Stomach (tissue), 8 donors: ENCODE measurements at regions not wholly inside any gene's neighbourhood (a gene's known extent, or its start where the extent isn't known, plus 50 kb on each side); places are given as distances from the start of the nearest gene placed in this dataset.

Experiments
- DNase-seq, 2 donors: peaks; one replicate each; pipeline versions ENCODE4 v3.0.0 to v3.0.0-alpha.2; 2013 to 2019
- H3K27ac ChIP-seq, 5 donors: fragments of 200-600 bp in 4 of 5; sonication (generic) in 4 of 5; one replicate each; pipeline ENCODE4 v1.5.1; 2013 to 2019; ENCODE audit warnings: mild to moderate bottlenecking in 1 of 5, moderate library complexity in 1 of 5
- H3K27me3 ChIP-seq, 3 donors: fragments of 200-600 bp; sonication (generic); one replicate each; pipeline ENCODE4 v1.5.1; 2017 to 2019; ENCODE audit warnings: mixed run types in 1 of 3
- H3K36me3 ChIP-seq, 4 donors: fragments of 200-600 bp; sonication (generic); 1 replicate in 3 of 4; 2 replicates in 1 of 4; pipeline ENCODE4 v1.5.1; 2016 to 2019
- H3K4me1 ChIP-seq, 4 donors: fragments of 200-600 bp; sonication (generic); one replicate each; pipeline ENCODE4 v1.5.1; 2016 to 2019
- H3K4me3 ChIP-seq, 4 donors: fragments of 200-600 bp; sonication (generic) in 3 of 4; one replicate each; pipeline ENCODE4 v1.5.1; 2016 to 2019; ENCODE audit warnings: mild to moderate bottlenecking in 1 of 4
- H3K9me3 ChIP-seq, 4 donors: fragments of 200-600 bp; sonication (generic); one replicate each; pipeline ENCODE4 v1.5.1; 2016 to 2019
- CTCF ChIP-seq, 7 experiments: fragments of 450-650 bp in 4 of 7; fragments of 200-600 bp in 3 of 7; sonication (generic) in 3 of 7; IDR thresholded peaks; one replicate each; pipeline ENCODE4 v1.5.1; 2016 to 2019; ENCODE audit warnings: antibody characterized with exemption in 7 of 7, control low read depth in 2 of 7, mild to moderate bottlenecking in 1 of 7
- EP300 ChIP-seq: sonication (generic); formaldehyde crosslinking; IDR thresholded peaks from one replicate; pipeline ENCODE4 v1.6.1; 2017; ENCODE audit warnings: antibody characterized with exemption
- POLR2A ChIP-seq, 4 donors: fragments of 450-650 bp; IDR thresholded peaks; one replicate each; pipeline ENCODE4 v1.6.1; 2016; ENCODE audit warnings: antibody characterized with exemption in 4 of 4, control low read depth in 2 of 4, mild to moderate bottlenecking in 1 of 4, moderate library complexity in 1 of 4
- POLR2AphosphoS5 ChIP-seq, 3 donors: sonication (generic); formaldehyde crosslinking; IDR thresholded peaks; one replicate each; pipeline ENCODE4 v1.6.1; 2016; ENCODE audit warnings: antibody characterized with exemption in 3 of 3
- WGBS, 5 donors: extraction: QIAGEN DNeasy Blood & Tissue Kit in 3 of 5; methylation state at CpG; one replicate each; pipeline versions ENCODE4 v1.1.5 to v1.1.7; 2013 to 2018; 5-methylcytosine and 5-hydroxymethylcytosine counted together
- intact Hi-C: fragments of 100-400 bp; cut with DNase I; formaldehyde crosslinking; loops from one replicate; pipeline ENCODE4 v1.15.1; 2023; ENCODE audit warnings: low total_unique reads
- donor health status: healthy with polysubstance abuse.
- donor health status: Bipolar disorder and iron deficiency.
- donor health status: healthy.

- TF ChIP-seq POLR2AphosphoS5 (IDR thresholded peaks at IDR 0.05) (no peak), EP300 (no peak), POLR2A (IDR thresholded peaks at IDR 0.05) (no peak), CTCF (IDR thresholded peaks at IDR 0.05) (no peak)
- Histone ChIP-seq H3K27ac (no peak overlapping the region), H3K27me3 (no peaks in the 10 kb centered on the region), H3K4me1 (no peaks in the 10 kb centered on the region), H3K36me3 (no peaks in the 10 kb centered on the region), H3K9me3 (no peaks in the 10 kb centered on the region), H3K4me3 (no peak overlapping the region)
- 84 to 93% (median 91%) methylated on average over 8 of the region's 8 CpGs for WGBS, 5 donors
- no peak for DNase-seq
- intact Hi-C loops, result no loop called here
Measured at GRCh38 chr5:130277522-130277921, 373.3 kb downstream of the CHSY3 start.

GRCh38 chr5:130277002-130277401, 372.7 kb downstream of the CHSY3 start:
- Histone ChIP-seq H3K4me1 (no peaks in the 10 kb centered on the region), H3K27ac (no peak overlapping the region), H3K36me3 (no peaks in the 10 kb centered on the region), H3K27me3 (no peaks in the 10 kb centered on the region), H3K4me3 (no peak overlapping the region), H3K9me3 (no peaks in the 10 kb centered on the region)
- TF ChIP-seq POLR2A (IDR thresholded peaks at IDR 0.05) (no peak), POLR2AphosphoS5 (IDR thresholded peaks at IDR 0.05) (no peak), CTCF (IDR thresholded peaks at IDR 0.05) (no peak), EP300 (no peak)
- DNase-seq, result no peak
- intact Hi-C loops, result no loop called here
- WGBS, 5 donors, result 79 to 97% (median 86%) methylated on average over 5 of the region's 5 CpGs

DNA sequence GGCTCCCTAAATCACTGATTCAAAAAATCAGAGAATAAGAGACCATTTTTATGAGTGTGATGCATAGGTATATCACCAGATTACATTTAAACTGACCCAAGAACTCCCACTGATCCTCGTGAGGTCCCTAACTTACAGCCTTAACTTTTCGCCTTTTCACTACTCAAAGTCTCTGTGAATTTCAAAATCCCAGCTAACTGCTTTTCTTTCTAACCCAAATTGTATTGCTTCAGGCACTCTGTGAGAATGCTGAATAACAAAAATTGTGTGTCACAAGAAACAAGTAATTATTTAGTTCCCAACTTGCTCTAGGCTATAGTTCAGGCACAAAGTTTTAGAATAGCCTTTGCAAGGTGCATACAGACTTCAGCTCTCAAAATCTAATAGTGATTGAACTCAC, 368.6 kb downstream of the CHSY3 start:
- intact Hi-C loops, result no loop called here
- H3K9me3 ChIP-seq, result no peaks in the 10 kb centered on the region
- no peaks in the 10 kb centered on the region for H3K4me1 ChIP-seq
- 75 to 88% (median 84%) methylated on average over 2 of the region's 2 CpGs for WGBS, 5 donors
- H3K36me3 ChIP-seq, result no peaks in the 10 kb centered on the region
- TF ChIP-seq POLR2A (IDR thresholded peaks at IDR 0.05) (no peak), EP300 (no peak), CTCF (IDR thresholded peaks at IDR 0.05) (no peak), POLR2AphosphoS5 (IDR thresholded peaks at IDR 0.05) (no peak)
- DNase-seq, result no peak
- H3K4me3 ChIP-seq, result no peak overlapping the region
- H3K27me3 ChIP-seq, result no peaks in the 10 kb centered on the region
- H3K27ac ChIP-seq, result no peak overlapping the region

DNA sequence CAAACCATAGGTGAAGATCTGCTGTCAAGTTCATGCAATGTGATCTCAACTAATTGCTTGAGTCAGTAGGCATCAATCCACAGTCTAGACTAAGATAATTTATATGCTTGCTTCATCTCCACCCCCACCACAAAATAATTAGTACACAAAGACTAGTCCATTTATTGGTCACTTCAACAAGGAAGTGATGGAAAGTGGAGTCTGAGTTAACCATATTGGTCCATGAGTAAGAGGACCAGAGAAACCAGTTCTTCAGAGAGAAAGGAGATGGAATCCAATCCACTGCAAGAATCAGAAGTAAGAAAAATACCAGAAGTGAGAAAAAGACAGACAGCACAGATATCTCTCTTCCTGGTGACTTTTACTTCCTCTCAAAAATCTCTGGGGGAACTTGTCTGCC, 366.5 kb downstream of the CHSY3 start:
- intact Hi-C loops, result no loop called here
- no peaks in the 10 kb centered on the region for H3K4me1 ChIP-seq
- H3K27ac ChIP-seq, result no peak overlapping the region
- H3K36me3 ChIP-seq, result no peaks in the 10 kb centered on the region
- TF ChIP-seq EP300 (no peak), CTCF (IDR thresholded peaks at IDR 0.05) (no peak), POLR2A (IDR thresholded peaks at IDR 0.05) (no peak), POLR2AphosphoS5 (IDR thresholded peaks at IDR 0.05) (no peak)
- H3K9me3 ChIP-seq, result no peaks in the 10 kb centered on the region
- H3K4me3 ChIP-seq, result no peak overlapping the region
- DNase-seq, result no peak
- H3K27me3 ChIP-seq, result no peaks in the 10 kb centered on the region
